SHP77 treated with DMSO at 0.1 percent for 48 hours (cell line): ENCODE measurements at regions not wholly inside any gene's neighbourhood (a gene's known extent, or its start where the extent isn't known, plus 50 kb on each side); places are given as distances from the start of the nearest gene placed in this dataset.

ENCODE experiments used
- DNase-seq: peaks from one replicate; lab custom pipeline; 2025; lab: John Stamatoyannopoulos, UW

DNA sequence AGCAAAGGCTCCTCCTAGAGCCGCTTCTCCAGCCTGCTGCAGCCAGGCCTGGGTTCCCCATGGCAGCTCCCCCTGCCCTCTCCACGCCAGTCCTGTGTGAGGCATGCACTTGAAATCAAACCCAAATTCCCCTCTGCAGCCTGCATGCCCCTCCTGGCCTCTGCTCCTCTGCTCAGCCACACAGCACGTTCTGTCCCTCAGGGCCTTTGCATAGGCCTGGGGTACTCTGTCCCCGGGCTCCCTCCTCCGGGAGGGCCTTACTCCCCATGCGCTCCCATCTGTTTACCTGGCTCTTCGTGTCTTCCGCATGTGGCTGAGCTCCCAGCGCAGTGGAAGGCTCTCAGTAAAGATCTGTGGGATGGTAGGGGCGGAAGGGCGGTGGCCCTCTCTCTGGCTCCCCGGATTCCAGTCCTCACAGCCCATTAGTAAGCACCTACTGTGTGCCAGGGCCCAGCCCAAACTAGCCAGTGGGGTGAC lies 203.5 kb upstream of the IER5L start:
- no peak for DNase-seq

DNA sequence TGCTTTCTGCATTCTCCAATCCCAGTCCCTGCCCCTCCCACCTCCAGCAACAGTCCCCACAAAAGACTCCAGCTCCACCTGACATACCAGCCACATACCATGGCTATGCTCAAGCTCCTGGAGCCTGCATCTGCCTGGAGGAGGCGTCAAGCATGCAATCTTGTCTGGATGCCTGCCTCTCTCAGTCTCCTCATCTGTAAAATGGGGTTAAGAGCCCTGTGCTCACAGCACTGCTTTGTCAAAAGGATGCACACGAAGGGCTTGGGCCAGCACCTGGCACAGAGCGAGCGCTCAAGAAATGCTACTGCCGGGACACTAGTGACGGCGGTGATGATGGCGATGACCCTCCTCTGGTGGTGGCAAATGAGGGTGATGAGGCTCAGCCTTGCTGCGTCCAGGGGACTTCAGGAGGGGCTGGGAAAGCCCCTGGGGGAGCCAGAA lies 202.9 kb upstream of the IER5L start:
- no peak for DNase-seq

DNA sequence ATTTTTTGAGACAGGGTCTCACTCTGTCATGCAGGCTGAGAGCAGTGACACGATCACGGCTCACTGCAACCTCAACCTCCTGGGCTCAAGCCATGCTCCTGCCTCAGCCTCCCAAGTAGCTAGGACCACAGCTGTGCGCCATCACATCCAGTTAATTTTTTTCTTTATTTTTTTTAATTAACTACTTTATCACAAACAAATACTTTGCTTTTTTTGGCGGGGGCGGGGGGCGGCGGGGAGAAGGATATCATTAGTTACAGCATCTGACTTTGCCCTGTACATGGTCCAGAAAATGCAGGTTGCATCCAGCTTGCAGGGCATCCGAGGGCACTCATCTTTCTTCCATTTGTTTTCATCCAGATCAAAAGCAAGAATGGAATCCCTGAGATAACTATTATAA lies 201.8 kb upstream of the IER5L start:
- no peak for DNase-seq

- DNase-seq = no peak
Observed at GRCh38 chr9:129379181-129379836, 201.2 kb upstream of the IER5L start.

DNA sequence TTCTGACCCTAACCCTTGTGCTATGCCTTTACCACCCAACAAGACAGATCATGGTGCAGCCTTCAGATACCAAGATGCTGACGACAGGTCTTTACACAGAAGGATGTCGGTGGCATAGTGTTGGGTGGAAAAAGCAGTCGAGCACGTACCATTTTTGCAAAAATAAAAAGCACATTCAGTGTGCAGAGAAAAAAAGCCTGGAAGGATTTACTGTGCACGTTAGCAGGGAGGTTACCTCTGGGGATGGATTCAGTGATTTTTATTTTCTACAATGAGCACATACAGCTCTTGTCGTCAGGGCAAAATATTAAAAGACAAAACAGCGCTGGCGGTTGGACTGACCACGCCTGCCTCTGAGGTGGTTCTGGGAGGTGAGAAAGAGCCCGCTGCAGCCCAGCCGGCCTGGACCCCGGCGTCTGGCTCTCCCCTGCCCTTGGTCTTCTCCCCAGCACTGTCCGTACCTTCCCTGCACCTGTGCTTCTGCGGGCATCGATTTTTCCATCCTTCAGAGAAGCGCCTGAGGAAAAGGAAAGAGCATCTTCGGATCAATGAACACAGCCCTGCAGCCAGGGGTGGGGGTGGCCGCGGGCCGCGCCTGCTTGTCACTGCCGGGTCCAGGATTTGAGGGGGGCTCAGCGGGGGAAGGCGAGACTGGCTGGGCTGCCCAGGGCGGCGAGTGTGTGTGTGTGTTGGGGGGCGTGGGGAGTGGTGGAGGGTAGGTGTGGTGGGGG lies 200.0 kb upstream of the IER5L start:
- no peak for DNase-seq

DNA sequence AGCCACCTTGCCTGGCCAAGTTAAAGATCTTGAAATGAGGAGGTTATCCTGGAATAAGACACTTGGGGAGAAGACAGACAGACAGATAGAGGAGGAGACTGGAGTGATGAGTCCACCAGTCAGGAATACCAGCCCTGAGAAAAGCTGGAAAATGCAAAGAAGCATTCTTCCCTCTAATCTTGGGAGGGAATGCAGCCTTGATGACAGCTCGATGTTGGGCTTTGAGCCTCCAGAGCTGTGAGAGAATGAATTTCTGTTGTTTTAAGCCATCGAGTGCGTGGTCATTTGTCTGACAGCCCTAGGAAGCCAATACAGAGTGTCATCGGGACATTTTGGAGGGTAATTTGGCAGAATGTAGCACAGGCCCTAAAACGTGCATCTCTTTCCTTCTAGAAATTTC lies 199.1 kb upstream of the IER5L start:
- no peak for DNase-seq

GRCh38 chr9:129375845-129376244 lies 197.8 kb upstream of the IER5L start:
- no peak for DNase-seq

- no peak for DNase-seq
Observed at GRCh38 chr9:129374651-129375050, 196.6 kb upstream of the IER5L start.

GRCh38 chr9:129374231-129374630 lies 196.2 kb upstream of the IER5L start:
- no peak for DNase-seq

DNA sequence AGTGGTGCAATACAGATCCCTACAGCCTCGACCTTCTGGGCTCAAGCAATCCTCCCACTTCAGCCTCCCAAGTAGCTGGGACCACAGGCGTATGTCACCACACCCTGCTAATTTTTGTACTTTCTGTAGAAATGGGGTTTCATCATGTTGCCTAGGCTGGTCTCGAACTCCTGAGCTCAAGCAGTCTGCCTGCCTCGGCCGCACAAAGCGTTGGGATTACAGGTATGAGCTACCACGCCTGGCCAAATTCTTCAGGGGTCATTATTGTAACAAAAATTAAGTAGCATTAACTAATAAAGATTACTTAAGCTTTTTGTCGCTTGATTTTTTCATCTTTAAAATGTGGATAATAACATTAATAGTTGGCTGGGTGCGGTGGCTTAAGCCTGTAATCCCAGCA lies 195.3 kb upstream of the IER5L start:
- no peak for DNase-seq

GRCh38 chr9:129370770-129371169 lies 192.7 kb upstream of the IER5L start:
- DNase-seq = no peak

DNA sequence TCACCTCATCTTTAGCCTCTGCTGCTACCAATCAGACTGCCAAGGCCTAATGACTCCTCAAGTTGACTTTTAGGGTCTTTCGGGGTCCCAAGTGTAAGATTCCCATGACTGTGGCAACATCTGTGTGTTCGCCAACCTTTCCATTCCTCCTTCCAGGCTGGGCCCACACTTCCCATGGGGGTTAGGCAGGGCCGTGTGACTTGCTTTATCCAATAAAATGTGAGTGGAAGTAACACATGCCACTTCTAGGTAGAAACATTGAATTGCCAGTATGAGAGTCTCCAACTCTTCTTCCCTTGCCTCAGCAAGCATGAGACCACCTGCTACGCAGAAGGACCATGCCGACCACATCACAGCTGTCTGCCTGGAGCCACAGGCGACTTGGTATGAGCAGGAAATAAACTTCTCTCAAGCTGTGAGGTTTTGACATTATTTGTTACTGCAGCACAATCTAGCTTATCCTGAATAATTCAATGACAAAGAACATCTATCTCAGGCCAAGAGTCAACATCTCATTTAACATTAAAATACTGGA lies 190.4 kb upstream of the IER5L start:
- DNase-seq = no peak

- DNase-seq = no peak
Observed at GRCh38 chr9:129367287-129367686, 189.2 kb upstream of the IER5L start.

GRCh38 chr9:129365196-129365595 lies 187.1 kb upstream of the IER5L start:
- DNase-seq = no peak

- no peak for DNase-seq
Observed at GRCh38 chr9:129363216-129363873, 185.3 kb upstream of the IER5L start.

- DNase-seq = peak; percentile 9
Observed at GRCh38 chr9:129362287-129363000, 184.4 kb upstream of the IER5L start.

- DNase-seq = no peak
Observed at GRCh38 chr9:129361196-129361595, 183.1 kb upstream of the IER5L start.

GRCh38 chr9:129359916-129360536 lies 182.0 kb upstream of the IER5L start:
- DNase-seq = no peak

DNA sequence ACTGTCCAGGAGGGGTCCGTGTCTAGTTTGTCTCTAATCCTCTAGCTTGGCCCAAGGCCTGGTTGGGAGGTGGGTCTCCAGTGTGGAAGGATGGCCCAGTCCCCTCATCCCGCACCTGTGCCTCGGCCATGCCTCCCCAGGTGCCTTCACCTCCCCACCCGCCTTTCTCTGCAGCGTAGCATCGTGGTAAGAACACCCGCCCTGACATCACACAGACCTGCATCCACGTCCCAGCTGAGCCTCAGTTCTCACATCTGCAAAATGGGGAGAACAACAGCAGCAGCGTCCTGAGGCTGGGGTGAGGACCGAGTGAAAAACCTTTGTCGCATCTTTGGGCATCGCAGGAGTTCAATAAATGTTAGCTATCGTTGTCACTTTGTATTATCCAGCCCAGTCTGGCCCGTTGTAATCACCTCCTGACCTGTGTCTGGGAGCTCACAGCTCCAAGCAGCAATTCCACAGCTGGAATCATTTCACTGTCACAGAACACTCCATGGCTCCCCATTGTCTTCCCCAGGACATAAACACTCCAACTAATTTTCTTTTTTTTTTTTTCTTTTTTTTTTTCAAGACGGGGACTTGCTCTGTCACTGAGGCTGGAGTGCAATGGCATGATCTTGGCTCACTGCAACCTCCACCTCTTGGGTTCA lies 181.2 kb upstream of the IER5L start:
- DNase-seq = no peak

- no peak for DNase-seq
Observed at GRCh38 chr9:129358621-129359154, 180.6 kb upstream of the IER5L start.

- no peak for DNase-seq
Observed at GRCh38 chr9:129357773-129358245, 179.7 kb upstream of the IER5L start.
